NOMO-1 treated with DMSO at 0.1 percent for 48 hours (cell line): ENCODE measurements at regions not wholly inside any gene's neighbourhood (a gene's known extent, or its start where the extent isn't known, plus 50 kb on each side); places are given as distances from the start of the nearest gene placed in this dataset.

Source experiments
- DNase-seq: peaks from one replicate; lab custom pipeline; 2025; ENCODE audit not compliant: unreplicated experiment; lab: John Stamatoyannopoulos, UW

DNA sequence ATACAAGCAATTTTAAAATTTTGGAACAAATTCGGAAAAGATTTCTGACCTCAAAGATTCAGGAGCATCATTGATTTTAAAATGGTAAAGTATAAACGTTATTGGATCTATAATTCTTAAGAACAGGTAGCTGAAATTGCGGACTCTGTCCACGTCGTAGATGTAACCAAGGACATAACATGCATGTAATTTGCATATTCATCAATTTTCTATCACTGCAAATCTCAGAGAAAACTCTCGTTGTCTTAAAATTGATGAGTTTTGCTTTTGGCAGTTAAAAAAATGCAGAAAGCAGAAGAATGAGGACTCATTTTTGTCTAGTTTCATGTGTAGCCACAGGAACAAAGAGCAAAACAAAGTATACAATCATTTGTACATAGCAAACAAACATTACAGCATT, 1094.4 kb downstream of the SI start:
- DNase-seq = no peak

- DNase-seq = no peak
These were observed 1106.4 kb downstream of the SI start for GRCh38 chr3:163971861-163972260.

DNA sequence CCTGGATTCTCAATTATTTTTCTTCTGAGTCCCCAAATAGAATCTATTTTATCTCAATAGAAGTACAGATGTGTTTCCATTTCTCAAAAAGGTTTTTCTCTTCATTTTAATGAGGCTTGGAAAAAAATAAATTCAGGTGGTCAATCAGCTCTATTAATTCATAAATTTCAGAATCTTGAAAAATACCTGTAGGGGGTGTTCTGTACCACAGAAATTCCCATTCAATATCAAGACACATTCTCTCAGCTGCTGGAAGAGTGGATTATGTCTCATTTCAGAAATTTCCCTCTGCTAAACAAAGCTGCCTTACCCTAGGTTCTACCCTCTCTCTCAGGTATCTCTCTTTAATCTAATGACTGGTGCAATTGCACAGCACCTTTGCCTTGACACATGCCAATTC, 1121.2 kb downstream of the SI start:
- DNase-seq = no peak

DNA sequence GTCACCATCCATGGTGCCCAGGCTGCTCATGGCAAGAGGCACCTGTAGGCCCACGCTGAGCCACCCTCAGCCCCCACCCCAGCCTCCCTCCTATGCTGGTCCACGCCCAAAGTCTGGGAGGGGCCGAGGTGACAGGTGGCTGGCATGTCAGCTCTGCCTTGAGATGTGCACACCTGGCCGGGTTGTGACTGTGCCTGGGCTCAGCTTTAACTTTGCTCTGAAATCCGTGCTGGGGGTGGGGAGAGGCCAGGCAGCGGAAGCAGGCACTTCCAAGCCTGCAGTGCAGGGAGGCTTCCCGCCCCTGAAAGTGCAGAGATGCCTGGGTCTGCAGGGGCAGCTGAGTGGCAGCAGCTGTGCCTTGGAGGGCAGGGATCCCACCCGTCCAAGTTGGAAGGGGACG, 1124.8 kb downstream of the SI start:
- no peak for DNase-seq

DNA sequence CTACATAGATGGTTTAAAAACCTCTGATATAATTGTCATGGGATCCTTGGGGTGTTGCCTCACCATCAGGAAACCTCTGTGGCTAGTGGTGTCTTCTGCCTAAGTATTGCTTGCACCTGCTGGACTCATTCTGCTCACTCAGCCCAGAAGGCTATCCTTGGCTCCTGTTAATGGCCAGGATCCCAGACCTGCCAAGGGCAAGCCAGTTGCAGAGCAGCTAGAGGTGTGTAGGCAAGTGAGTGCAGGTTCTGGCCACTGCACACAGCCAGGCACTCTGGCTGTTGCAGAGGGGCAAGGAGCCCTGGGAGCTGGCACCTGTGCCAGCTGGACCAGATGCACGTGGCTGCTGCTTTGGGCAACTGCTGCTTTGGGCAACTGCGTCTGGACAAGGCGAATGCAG, 1125.8 kb downstream of the SI start:
- DNase-seq = no peak

GRCh38 chr3:163951397-163951987, 1126.8 kb downstream of the SI start:
- DNase-seq = no peak

DNA sequence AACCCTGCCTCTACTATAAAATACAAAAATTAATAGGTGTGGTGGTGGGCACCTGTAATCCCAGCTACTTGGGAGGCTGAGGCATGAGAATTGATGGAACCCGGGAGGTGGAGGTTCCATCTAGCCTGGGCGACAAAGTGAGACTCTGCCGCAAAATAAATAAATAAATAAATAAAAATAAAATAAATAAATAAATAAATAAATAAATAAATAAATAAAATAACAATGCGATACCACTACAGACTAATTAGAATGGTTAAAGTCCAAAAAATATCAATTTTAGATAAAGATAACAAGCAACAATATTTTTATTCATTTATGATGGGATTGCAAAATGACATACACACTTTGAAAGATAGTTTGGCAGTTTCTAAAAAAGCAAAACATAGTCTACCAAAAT, 1131.5 kb downstream of the SI start:
- no peak for DNase-seq

DNA sequence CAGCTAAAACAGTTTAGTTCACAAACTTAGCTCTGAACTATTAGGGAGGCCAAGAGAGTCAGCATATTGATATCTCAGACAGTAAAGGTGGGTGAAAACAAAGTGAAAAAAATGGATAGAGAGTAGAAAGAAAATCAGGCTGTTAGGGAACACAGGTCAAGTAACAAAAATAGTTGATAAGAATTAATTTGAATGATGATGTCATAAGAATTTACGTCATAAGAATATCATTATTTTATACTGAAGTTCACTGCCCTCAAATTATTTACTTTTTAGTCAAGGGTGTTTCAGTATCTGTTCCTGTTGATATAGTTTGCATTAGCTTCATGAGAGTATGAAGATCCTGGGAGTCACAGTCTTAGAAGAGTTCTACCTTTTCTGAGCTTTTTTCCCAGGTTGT, 1134.6 kb downstream of the SI start:
- DNase-seq = no peak

- DNase-seq = no peak
These were observed 1138.4 kb downstream of the SI start for GRCh38 chr3:163939926-163940325.

DNA sequence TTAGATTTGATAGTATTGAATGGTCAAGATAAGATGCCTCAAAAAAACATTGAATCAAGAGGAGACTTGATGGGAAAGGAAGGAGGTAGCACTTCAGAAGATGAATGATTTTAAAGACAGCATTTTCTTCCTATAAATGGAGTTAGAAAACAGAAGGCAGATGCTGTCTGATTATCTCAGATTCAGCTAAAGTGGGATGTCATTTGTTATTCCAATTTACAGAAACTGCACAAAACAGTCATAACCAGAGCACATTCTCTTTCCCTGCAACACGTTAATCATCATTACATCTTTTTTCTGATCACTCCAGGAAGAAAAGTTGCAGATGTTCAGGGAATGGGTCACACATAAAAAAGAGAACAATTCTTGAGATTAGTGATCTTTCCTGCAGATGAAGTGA, 1141.8 kb downstream of the SI start:
- DNase-seq = no peak

- no peak for DNase-seq
These were observed 1142.9 kb downstream of the SI start for GRCh38 chr3:163935411-163935810.

GRCh38 chr3:163929069-163929652, 1149.1 kb downstream of the SI start:
- no peak for DNase-seq

GRCh38 chr3:163927521-163927920, 1150.8 kb downstream of the SI start:
- no peak for DNase-seq

DNA sequence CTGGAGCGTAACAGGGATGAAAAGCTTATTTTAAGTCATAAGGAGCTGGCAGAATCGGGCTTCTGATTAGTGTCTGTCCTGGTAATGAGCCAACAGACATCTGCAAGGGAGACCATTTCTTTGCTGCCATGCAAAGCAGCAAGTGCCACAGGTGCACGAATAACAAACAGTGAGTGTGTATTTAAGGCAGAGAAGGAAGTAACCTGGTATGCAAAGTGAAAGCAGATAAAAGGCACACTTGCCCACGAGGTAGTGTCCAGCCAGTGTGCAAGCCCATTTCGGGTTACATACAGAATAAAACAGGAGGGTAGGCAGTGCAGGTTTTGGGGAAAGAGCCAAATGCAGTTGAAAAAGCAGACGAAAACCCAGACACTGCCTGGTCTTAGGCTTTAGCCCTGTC, 1153.7 kb downstream of the SI start:
- no peak for DNase-seq

DNA sequence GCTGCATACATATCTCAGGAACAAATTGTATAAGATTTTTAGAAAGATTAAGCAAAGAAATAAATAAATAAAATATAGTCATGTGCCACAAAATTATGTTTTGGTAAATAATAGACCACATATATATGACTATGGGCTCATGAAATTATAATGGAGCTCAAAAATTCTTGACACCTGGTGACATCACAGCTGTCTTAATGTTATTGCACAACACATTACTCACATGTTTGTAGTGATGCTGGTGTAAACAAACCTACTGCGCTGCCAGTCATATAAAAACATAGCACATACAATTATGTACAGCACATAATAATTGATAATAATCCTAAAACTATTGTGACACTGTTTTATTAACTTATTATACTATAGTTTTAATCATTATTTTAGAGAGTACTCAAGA, 1159.1 kb downstream of the SI start:
- no peak for DNase-seq

DNA sequence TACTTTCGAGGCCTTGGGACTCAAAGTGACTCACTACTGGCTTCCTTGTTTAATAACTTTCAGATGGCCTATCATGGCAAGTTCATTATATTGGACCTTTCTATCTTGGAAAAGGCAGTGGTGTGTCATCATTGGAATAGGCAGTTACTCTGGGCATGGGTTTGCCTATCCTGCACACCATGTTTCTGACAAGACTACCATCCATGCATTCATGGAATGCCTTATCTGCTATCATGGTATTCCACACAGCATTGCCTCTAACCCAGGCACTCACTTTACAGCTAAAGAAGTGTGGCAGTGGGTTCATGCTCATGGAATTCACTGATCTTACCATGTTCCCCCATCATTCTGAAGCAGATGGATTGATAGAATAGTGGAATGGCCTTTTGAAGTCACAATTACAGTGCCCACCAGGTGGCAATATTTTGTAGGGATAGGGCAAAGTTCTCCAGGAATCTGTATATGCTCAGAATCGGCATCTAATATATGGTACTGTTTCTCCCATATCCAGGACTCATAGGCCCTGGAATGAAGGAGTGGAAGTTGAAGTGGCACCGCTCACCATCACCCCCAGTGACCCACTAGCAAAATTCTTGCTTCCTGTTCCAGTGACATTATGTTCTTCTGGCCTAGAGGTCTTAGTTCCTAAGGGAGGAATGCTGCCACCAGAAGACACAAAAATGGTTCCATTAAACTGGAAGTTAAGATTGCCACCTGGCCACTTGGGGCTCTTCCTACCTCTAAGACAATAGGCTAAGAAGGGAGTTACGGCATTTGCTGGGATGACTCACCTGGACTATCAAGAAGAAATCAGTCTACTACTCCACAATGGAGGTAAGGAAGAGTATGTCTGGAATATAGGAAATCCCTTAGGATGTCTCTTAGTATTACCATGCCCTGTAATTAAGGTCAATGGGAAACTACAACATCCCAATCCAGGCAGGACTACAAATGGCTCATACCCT, 1161.4 kb downstream of the SI start:
- no peak for DNase-seq

DNA sequence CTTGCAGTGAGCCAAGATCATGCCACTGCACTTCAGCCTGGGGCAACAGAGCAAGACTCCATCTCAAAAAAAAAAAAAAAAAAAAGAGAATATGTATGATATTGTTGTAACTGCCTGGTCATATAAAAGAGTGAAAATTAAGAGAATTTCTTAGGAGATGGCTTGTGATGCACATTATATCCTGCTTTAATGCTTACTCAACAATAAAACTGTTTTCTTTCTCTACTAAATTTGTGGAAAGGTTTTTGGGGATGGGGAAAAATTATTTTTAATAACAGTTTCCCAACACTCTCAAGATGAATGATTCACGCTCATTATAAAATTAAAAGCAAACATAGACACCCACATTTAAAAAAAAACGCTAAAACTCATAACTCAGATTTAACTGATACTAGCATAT, 1163.0 kb downstream of the SI start:
- no peak for DNase-seq

DNA sequence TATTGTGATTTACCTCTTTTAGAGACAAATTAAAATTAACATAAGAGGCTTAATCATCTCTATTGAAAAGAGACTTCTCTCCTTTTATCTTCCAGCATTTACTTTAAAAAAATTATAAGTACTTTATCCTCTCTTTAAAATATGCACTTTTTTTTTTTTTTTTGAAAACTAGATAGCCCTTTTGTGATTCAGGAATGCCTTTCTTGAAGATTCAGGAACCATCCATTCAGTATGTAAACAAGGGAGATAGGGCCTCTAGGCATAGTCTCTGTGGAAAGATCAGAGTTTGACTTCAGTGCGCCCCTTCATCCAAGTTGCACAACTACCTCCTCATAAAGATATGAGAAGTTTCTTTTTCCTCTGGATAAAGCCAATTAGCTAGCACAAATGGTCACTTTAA, 1163.7 kb downstream of the SI start:
- no peak for DNase-seq

DNA sequence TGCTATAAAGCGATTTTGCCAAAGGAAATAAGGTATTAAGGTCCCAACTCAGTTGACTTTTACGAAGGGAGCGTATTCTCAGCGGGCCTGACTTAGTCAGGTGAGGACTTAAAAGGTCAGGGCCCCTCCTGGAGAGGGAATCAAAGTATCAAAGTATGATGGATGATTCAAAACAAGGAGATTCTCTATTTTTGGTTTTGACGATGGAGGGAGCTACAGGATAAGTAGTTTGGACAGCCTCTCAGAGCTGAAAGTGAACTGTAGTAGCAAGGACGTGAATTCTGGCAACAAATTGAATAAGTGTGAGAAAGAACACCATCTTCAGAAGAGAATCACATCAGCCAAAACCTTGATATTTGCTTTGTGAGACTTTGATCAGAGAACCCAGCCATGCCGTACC, 1186.5 kb downstream of the SI start:
- no peak for DNase-seq

GRCh38 chr3:163890661-163891060, 1187.6 kb downstream of the SI start:
- DNase-seq = no peak

DNA sequence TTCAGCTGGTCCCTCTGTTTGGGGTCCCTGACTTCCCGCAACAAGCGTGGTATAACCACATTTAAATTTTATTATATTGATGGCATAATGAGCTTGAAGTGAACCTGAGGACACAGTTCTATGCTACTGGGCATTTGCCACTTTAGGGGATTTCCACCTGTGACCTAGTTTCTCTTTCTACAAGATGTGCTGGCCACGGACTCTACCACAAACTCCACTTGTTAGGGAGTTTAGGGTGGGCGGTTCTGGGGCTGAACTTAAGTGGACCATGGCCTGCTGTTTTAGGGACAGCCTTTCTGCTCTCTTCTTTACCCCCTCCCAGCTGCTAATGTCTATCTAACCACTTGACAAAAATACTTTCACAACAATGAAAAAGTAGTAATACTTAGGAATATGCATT, 1199.1 kb downstream of the SI start:
- DNase-seq = no peak

DNA sequence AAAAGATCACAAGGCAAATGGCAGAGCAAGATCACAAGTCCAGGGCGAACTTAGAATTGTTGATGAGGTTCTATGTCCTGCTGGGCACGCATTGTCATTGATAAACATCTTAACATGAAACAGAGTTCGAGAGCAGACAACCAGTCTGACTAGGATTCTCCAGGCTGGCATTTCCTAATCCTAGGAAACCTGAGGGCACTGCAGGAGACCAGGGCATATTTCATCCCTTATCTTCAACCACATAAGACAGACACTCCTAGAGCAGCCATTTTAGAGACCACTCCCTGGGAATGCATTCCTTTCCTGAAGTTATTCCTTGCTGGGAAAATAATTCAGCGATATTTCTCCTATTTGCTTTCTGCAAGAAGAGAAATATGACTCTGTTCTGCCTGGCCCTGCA, 1199.9 kb downstream of the SI start:
- DNase-seq = no peak
